AG09309 (cell line): ENCODE measurements at regions not wholly inside any gene's neighbourhood (a gene's known extent, or its start where the extent isn't known, plus 50 kb on each side); places are given as distances from the start of the nearest gene placed in this dataset.
A peak's percentile ranks its signal among the peaks of the same experiment; 100 is the strongest.

ENCODE experiments used
- DNase-seq: peaks from one replicate; pipeline ENCODE4 v3.0.0-alpha.2; 2010; ENCODE audit warnings: low read depth
- H3K4me3 ChIP-seq: 2 replicates; pipeline ENCODE4 v1.5.1; 2011; ENCODE audit warnings: mild to moderate bottlenecking, low read depth, low read length, moderate library complexity; ENCODE audit not compliant: control insufficient read depth
- TF ChIP-seq, protein P1 (sequence below): IDR thresholded peaks from 2 replicates; pipeline ENCODE4 v1.5.1; 2011; ENCODE audit warnings: mild to moderate bottlenecking, low read depth, low read length, inconsistent platforms; ENCODE audit not compliant: insufficient read depth, control insufficient read depth; ENCODE audit errors: missing control alignments

DNA sequence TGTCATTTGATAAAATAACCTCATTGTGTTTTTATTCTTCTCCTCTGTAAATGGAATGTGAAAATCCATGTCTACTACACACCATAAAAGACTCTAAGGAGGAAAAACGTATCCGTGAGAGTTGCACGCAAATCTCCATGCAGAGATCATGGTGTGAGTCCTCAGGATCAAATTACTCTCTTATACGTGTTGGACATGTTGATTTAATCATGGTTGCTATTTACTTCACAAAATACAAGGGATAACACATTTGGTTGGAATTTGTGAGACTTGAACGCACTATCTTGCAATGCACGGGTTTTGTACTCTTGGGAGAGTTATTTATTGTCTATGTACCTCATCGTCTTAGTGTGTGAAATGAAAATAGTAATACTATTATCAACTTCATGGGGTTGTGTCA is 128.0 kb upstream of the RASSF8 start:
- H3K4me3 ChIP-seq: no peak overlapping the region
- DNase-seq: peak; percentile 98
- TF ChIP-seq, protein P1, sequence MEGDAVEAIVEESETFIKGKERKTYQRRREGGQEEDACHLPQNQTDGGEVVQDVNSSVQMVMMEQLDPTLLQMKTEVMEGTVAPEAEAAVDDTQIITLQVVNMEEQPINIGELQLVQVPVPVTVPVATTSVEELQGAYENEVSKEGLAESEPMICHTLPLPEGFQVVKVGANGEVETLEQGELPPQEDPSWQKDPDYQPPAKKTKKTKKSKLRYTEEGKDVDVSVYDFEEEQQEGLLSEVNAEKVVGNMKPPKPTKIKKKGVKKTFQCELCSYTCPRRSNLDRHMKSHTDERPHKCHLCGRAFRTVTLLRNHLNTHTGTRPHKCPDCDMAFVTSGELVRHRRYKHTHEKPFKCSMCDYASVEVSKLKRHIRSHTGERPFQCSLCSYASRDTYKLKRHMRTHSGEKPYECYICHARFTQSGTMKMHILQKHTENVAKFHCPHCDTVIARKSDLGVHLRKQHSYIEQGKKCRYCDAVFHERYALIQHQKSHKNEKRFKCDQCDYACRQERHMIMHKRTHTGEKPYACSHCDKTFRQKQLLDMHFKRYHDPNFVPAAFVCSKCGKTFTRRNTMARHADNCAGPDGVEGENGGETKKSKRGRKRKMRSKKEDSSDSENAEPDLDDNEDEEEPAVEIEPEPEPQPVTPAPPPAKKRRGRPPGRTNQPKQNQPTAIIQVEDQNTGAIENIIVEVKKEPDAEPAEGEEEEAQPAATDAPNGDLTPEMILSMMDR: no peak

DNA sequence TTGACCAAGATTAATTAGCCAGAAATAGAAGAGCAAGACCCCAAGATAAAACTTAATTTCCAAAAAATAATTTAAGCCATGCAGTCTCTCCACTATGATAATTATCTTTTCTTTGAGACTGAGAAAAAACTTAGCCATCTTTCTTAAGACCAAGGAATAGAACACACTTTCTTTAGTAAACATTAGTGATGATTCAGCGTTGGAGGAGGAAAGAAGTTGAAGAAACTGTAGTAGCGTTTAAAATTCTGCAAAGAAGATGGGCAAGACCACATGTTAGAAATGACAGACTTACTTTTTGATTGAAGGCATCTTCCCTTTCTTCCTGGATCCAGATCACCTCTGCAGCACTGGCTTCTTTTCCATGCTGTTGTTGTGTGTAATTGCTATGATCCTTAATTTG is 124.8 kb upstream of the RASSF8 start:
- TF ChIP-seq, protein P1: no peak
- no peak for DNase-seq
- H3K4me3 ChIP-seq: no peak overlapping the region

DNA sequence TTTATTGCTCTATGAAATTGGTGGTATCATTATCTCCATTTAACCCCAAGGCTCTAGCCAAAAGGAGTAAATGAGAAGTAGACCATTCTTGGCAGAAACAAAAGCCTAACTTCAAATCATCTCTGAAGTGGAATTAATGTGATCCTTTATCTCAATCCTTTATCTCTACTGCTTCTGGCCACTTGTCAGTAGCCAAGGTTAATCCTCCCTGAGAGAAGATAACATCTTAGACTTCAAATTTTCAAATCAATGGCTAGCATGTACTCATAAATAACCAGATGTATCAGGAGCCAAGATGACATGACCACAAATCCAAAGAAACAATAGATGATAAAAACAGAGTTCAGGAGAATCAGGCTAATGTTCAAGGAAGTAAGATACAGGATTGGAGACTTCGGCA is 123.1 kb upstream of the RASSF8 start:
- no peak overlapping the region for H3K4me3 ChIP-seq
- TF ChIP-seq, protein P1: no peak
- no peak for DNase-seq

DNA sequence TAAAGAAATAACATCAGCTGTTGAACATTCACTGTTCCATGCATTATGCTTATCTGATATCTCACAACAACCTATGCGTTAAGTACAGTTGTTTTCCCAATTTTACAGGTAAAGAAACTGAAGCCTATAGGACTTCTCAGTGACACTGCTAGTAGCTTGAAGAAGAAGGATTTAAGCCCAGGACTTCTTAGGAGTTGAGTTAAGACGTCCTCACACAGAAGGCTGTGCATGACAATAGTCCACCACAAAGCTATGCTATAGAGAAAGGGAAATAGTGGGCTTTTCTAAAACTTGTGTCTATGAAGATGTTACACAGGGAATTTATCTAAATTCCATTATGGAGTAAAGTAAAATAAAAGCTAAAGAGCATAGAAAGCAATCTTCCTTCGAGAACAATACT is 120.5 kb upstream of the RASSF8 start:
- no peak overlapping the region for H3K4me3 ChIP-seq
- TF ChIP-seq, protein P1: no peak
- no peak for DNase-seq

DNA sequence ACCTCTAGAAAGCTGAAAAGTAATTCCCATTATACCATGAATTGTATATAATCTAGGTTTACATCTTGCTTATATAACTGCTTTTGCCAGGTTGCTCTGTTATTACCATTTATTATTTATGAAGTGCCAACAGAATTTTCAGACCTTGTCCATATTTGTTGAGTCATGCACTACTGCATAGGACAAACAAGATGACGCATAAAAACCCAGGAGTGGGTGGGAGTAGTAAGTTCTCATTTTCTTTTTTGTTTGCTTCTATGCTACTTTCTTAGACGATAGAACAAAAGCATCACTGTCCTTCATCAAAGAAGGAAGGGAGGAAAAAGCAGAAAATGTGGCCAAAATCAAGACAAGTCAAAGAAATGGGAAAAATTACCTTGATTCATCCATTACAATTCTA is 119.0 kb upstream of the RASSF8 start:
- no peak for DNase-seq
- TF ChIP-seq, protein P1: no peak
- no peak overlapping the region for H3K4me3 ChIP-seq

DNA sequence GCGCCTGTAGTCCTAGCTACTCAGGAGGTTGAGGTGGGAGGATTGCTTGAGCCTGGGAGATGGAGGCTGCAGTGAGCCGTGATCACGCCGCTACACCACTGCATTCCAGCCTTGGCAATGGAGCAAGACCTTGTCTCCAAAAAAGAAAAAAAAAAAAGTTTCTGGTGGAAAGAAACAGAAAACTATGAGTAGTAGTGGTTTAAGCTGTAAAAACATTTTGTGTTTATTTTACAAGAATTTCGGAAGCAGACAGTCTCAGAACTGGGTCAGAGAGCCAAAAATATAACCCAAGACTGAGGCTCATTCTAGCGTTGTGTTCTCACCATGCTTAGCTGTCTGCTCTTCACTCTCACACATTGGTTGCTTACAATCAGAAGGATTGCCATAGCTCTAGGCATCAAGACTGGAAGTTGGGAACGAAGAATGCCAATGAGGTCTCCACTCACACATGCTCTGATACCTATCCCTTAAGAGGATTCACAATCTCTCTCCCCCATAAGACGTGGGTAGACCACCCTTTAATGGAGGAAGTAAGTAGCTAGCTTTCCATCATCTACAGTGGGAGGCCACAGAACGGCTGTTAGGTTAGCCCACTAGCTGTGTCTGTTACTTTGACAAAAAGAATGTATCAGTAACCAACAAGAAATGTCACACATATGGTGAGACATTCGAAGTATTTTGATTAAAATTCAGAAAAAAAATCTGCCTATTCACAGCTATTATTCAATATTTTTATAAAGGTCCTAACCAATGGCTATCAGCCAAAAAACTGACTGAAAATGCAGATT is 117.6 kb upstream of the RASSF8 start:
- DNase-seq: peak; percentile 57
- TF ChIP-seq, protein P1: no peak

More for the DNA sequence above, 117.6 kb upstream of the RASSF8 start:
- no peak overlapping the region for H3K4me3 ChIP-seq
